PC-3 (cell line): ENCODE measurements at regions not wholly inside any gene's neighbourhood (a gene's known extent, or its start where the extent isn't known, plus 50 kb on each side); places are given as distances from the start of the nearest gene placed in this dataset.

Experiments used
- ATAC-seq: fragments of 200-7000 bp; cut with Tn5 transposase; 2 replicates; pipeline ENCODE4 v1.9.1; 2020; ENCODE audit warnings: mild to moderate bottlenecking, moderate library complexity
- BruUV-seq: library from RNA; stranded (reverse); fragments of 400-500 nt; replicated peaks from 2 replicates; lab custom pipeline; 2021; lab: Mats Ljungman, UMichigan
- CTCF ChIA-PET: fragments of 300-600 bp; sonication (Branson Sonifier 250); formaldehyde crosslinking; loops from one replicate; lab custom pipeline; 2022; ENCODE audit warnings: antibody characterized with exemption; lab: Charles Lee
- POLR2A ChIA-PET: fragments of 300-600 bp; sonication (Branson Sonifier 250); formaldehyde crosslinking; loops from one replicate; lab custom pipeline; 2022; ENCODE audit warnings: antibody characterized with exemption; ENCODE audit not compliant: unreplicated experiment; lab: Charles Lee
- DNase-seq: peaks from one replicate; pipeline ENCODE4 v3.0.0-alpha.2; 2015
- H2AFZ ChIP-seq: fragments of 300-600 bp; sonication (generic); 2 replicates; pipeline ENCODE4 v1.6.0; 2016; ENCODE audit warnings: antibody characterized with exemption, low read length
- H3F3A ChIP-seq: fragments of 300-600 bp; sonication (generic); one replicate; pipeline ENCODE4 v1.6.0; 2017; ENCODE audit warnings: antibody characterized with exemption, low read length, control low read depth, mild to moderate bottlenecking; ENCODE audit not compliant: unreplicated experiment
- H3K27ac ChIP-seq: fragments of 300-600 bp; sonication (generic); 2 replicates; pipeline ENCODE4 v1.5.1; 2016; ENCODE audit warnings: mild to moderate bottlenecking, low read length
- H3K27me3 ChIP-seq: fragments of 300-600 bp; sonication (generic); 2 replicates; pipeline ENCODE4 v1.6.1; 2016; ENCODE audit warnings: low read length, mixed read lengths
- H3K36me3 ChIP-seq: fragments of 300-600 bp; sonication (generic); 2 replicates; pipeline ENCODE4 v1.6.1; 2016; ENCODE audit warnings: low read depth, mixed run types, low read length, mixed read lengths
- H3K4me1 ChIP-seq: fragments of 300-600 bp; sonication (generic); 2 replicates; pipeline ENCODE4 v1.5.1; 2016; ENCODE audit warnings: low read length; ENCODE audit not compliant: insufficient read depth
- H3K4me2 ChIP-seq: fragments of 300-600 bp; sonication (generic); 2 replicates; pipeline ENCODE4 v1.6.0; 2016; ENCODE audit warnings: low read length
- H3K4me3 ChIP-seq: fragments of 300-600 bp; sonication (generic); 2 replicates; pipeline ENCODE4 v1.5.1; 2016; ENCODE audit warnings: mild to moderate bottlenecking, low read length, mixed read lengths
- H3K79me2 ChIP-seq: fragments of 300-600 bp; sonication (generic); 2 replicates; pipeline ENCODE4 v1.6.1; 2017; ENCODE audit warnings: low read length, mixed read lengths
- H3K9ac ChIP-seq: fragments of 300-600 bp; sonication (generic); 2 replicates; pipeline ENCODE4 v1.6.0; 2016; ENCODE audit warnings: mild to moderate bottlenecking, low read length
- H3K9me2 ChIP-seq: fragments of 300-600 bp; sonication (generic); replicated peaks from 2 replicates; pipeline ENCODE4 v1.6.1; 2016; ENCODE audit warnings: mixed run types, low read length, mixed read lengths
- H3K9me3 ChIP-seq: fragments of 300-600 bp; sonication (generic); 2 replicates; pipeline ENCODE4 v1.6.1; 2016; ENCODE audit warnings: low read length, mixed read lengths
- H4K20me1 ChIP-seq: fragments of 300-600 bp; sonication (generic); 2 replicates; pipeline ENCODE4 v1.6.1; 2016; ENCODE audit warnings: low read length, mixed read lengths
- CTCF ChIP-seq: fragments of 300-600 bp; sonication (generic); conservative IDR thresholded peaks from 2 replicates; pipeline ENCODE4 v1.5.1; 2017; ENCODE audit warnings: antibody characterized with exemption, low read depth, mild to moderate bottlenecking, low read length
- EZH2 ChIP-seq: fragments of 300-600 bp; sonication (generic); IDR thresholded peaks from one replicate; pipeline ENCODE4 v1.6.1; 2017; ENCODE audit warnings: antibody characterized with exemption, mild to moderate bottlenecking, low read length; ENCODE audit not compliant: unreplicated experiment
- EZH2phosphoT487 ChIP-seq: fragments of 300-600 bp; sonication (generic); IDR thresholded peaks from 2 replicates; pipeline ENCODE4 v1.6.1; 2018; ENCODE audit warnings: mild to moderate bottlenecking, antibody characterized with exemption, low read length, borderline replicate concordance
- intact Hi-C: fragments of 100-400 bp; cut with micrococcal nuclease; formaldehyde crosslinking; loops from 2 replicates; pipeline ENCODE4 v1.9.0; 2023

DNA sequence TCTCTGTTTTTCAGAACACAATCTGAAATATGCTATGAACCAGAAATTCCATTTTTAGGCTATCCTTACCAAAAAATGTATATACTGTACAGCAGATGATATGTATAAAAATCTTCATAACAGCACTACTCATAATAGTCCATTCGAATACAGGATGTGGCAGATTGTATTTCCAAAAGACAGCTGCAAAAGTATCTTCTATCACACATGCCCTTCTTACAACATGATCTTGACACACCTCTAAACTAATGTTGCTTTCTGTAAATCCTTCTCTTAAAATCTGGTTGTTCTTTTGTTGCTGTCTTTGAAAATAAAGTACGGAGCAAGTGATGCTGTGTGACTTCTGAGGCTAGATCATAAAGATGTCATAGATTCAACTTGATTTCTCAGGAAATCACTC is 409.9 kb upstream of the LUZP2 start:
- BruUV-seq, result no TSS peak
- no peak overlapping the region for H3K4me3 ChIP-seq
- H3K9me2 ChIP-seq, result no peaks in the 10 kb centered on the region
- H3F3A ChIP-seq, result no peaks in the 10 kb centered on the region
- no peaks in the 10 kb centered on the region for H3K27me3 ChIP-seq
- no peaks in the 10 kb centered on the region for H3K36me3 ChIP-seq
- H3K9me3 ChIP-seq, result no peaks in the 10 kb centered on the region
- ChIA-PET POLR2A (no interaction called here), CTCF (no interaction called here)
- DNase-seq (no peak), ATAC-seq (no peak)
- no peak overlapping the region for H3K4me2 ChIP-seq
- H3K9ac ChIP-seq, result no peak overlapping the region
- H3K27ac ChIP-seq, result no peak overlapping the region
- no peak overlapping the region for H2AFZ ChIP-seq
- no peaks in the 10 kb centered on the region for H4K20me1 ChIP-seq
- H3K79me2 ChIP-seq, result no peaks in the 10 kb centered on the region
- no peaks in the 10 kb centered on the region for H3K4me1 ChIP-seq
- intact Hi-C loops, result no loop called here
- no peak for TF ChIP-seq CTCF
- TF ChIP-seq EZH2phosphoT487, result no peak
- no peak for TF ChIP-seq EZH2

DNA sequence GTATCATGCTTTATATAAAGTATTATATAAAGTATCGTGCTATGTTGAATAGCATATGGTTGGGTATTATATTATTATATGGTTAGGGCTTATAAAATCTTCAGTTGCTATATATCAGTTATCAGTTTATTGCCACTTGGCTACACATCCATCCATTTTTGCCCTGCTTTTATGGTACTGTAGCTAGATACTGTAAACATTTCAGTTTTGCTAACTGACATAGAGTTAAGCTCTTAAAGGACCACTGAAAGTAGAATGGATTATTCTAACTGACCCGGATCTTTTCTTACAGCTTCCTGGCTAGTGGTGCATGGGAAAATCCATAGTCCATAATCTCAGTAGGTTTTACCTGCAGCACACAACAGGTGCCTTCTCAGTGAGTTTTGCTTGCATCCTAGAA is 405.3 kb upstream of the LUZP2 start:
- ChIA-PET POLR2A (no interaction called here), CTCF (no interaction called here)
- intact Hi-C loops, result no loop called here
- Histone ChIP-seq H2AFZ (no peak overlapping the region), H3K4me1 (no peaks in the 10 kb centered on the region), H4K20me1 (no peaks in the 10 kb centered on the region), H3K36me3 (no peaks in the 10 kb centered on the region), H3K79me2 (no peaks in the 10 kb centered on the region), H3K27ac (no peak overlapping the region), H3K4me3 (no peak overlapping the region), H3K9me2 (no peaks in the 10 kb centered on the region), H3K27me3 (no peaks in the 10 kb centered on the region), H3K9ac (no peak overlapping the region), H3K9me3 (no peaks in the 10 kb centered on the region), H3K4me2 (no peak overlapping the region), H3F3A (no peaks in the 10 kb centered on the region)
- TF ChIP-seq EZH2phosphoT487 (no peak), EZH2 (no peak), CTCF (no peak)
- DNase-seq (no peak), ATAC-seq (no peak)
- no TSS peak for BruUV-seq

- Histone ChIP-seq H4K20me1 (no peaks in the 10 kb centered on the region), H2AFZ (no peak overlapping the region), H3F3A (no peaks in the 10 kb centered on the region), H3K9me3 (no peaks in the 10 kb centered on the region), H3K9ac (no peak overlapping the region), H3K27me3 (no peaks in the 10 kb centered on the region), H3K4me1 (no peaks in the 10 kb centered on the region), H3K4me2 (no peak overlapping the region), H3K79me2 (no peaks in the 10 kb centered on the region), H3K9me2 (no peaks in the 10 kb centered on the region), H3K27ac (no peak overlapping the region), H3K4me3 (no peak overlapping the region), H3K36me3 (no peaks in the 10 kb centered on the region)
- no TSS peak for BruUV-seq
- intact Hi-C loops, result no loop called here
- no peak for ATAC-seq
- POLR2A ChIA-PET, result no interaction called here
- no peak for TF ChIP-seq EZH2
- no peak for TF ChIP-seq CTCF
- TF ChIP-seq EZH2phosphoT487, result no peak
- DNase-seq, result no peak
- CTCF ChIA-PET, result no interaction called here
Observed at GRCh38 chr11:24093375-24093774, 403.5 kb upstream of the LUZP2 start.
